ENCODE measurements at regions not wholly inside any gene's neighbourhood (a gene's known extent, or its start where the extent isn't known, plus 50 kb on each side); places are given as distances from the start of the nearest gene placed in this dataset.

DNA sequence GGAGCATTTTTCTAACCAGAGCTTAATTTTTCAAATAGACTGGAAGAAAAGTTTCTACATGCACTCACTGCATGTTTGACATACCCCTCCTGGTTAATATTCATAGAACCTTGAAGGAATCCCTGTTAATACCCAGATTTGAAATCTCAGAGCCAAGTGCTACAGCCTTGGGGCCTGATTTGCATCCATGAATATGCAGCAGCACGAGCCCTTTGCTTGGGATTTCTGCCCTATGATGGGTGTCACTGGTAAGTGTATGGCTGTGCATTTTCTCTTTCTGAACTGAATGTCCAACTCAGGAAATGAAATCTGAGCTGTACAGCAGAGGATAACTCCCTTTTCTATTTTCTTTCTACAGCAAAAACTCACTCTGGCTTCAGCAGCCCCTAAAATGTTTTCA lies 1157.5 kb downstream of the XPNPEP1 start:
- no peak overlapping the region for H2BK20ac ChIP-seq (ENCODE audit: low read depth, low read length, poor library complexity, severe bottlenecking)
- H4K91ac ChIP-seq (ENCODE audit: insufficient read length, low read depth, low read length), result no peak overlapping the region
- no peak overlapping the region for H2BK120ac ChIP-seq (ENCODE audit: low read depth, low read length, poor library complexity, severe bottlenecking)
- no peak overlapping the region for H2AK5ac ChIP-seq (ENCODE audit: insufficient read length, low read length)
- H3K79me2 ChIP-seq (ENCODE audit: insufficient read depth, low read length), result no peaks in the 10 kb centered on the region
- TF ChIP-seq, protein P1, sequence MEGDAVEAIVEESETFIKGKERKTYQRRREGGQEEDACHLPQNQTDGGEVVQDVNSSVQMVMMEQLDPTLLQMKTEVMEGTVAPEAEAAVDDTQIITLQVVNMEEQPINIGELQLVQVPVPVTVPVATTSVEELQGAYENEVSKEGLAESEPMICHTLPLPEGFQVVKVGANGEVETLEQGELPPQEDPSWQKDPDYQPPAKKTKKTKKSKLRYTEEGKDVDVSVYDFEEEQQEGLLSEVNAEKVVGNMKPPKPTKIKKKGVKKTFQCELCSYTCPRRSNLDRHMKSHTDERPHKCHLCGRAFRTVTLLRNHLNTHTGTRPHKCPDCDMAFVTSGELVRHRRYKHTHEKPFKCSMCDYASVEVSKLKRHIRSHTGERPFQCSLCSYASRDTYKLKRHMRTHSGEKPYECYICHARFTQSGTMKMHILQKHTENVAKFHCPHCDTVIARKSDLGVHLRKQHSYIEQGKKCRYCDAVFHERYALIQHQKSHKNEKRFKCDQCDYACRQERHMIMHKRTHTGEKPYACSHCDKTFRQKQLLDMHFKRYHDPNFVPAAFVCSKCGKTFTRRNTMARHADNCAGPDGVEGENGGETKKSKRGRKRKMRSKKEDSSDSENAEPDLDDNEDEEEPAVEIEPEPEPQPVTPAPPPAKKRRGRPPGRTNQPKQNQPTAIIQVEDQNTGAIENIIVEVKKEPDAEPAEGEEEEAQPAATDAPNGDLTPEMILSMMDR (conservative IDR thresholded peaks at IDR 0.05), result no peak
- H3T11ph ChIP-seq (ENCODE audit: low read length), result no peak overlapping the region
- no peak overlapping the region for H3K4ac ChIP-seq (ENCODE audit: low read depth, low read length)
- H4K8ac ChIP-seq (replicated peaks; ENCODE audit: insufficient read length, low read depth, low read length), result no peak overlapping the region
- no peak overlapping the region for H2BK15ac ChIP-seq (ENCODE audit: low read depth, low read length)
- H3K27me3 ChIP-seq (ENCODE audit: insufficient read depth, low read length), result no peaks in the 10 kb centered on the region
- no peak overlapping the region for H2BK5ac ChIP-seq (ENCODE audit: insufficient read length, low read length)
- H3K36me3 Mint-ChIP-seq (ENCODE audit: insufficient read depth in 1 of 3, low read depth in 3 of 3), result no peaks in the 10 kb centered on the region
- H4K5ac ChIP-seq (ENCODE audit: insufficient read length, low read depth, low read length), result no peak overlapping the region
- DNase-seq, result no peak
- H3K4me1 Mint-ChIP-seq, result no peaks in the 10 kb centered on the region
- no CpG with 5 or more reads among the region's 1 CpG for WGBS (ENCODE audit: extremely low coverage, insufficient read length, low lambda C conversion rate)
- H3K9me3 ChIP-seq (ENCODE audit: control insufficient read depth, low read depth, low read length), result no peaks in the 10 kb centered on the region
- H2AFZ ChIP-seq (ENCODE audit: low read length), result no peak overlapping the region
- H3K23ac ChIP-seq (ENCODE audit: insufficient read length, low read depth, low read length), result no peak overlapping the region
- no peak overlapping the region for H3K9ac ChIP-seq (ENCODE audit: extremely low read depth, insufficient read length, low read length)
- no peak overlapping the region for H3K14ac ChIP-seq (ENCODE audit: insufficient read depth, low read length)
- H4K20me1 ChIP-seq (ENCODE audit: control insufficient read depth, insufficient read depth, insufficient read length), result no peaks in the 10 kb centered on the region
- no peak overlapping the region for H3K27ac ChIP-seq (ENCODE audit: insufficient read length, low read depth, low read length)
- no peak overlapping the region for H3K4me2 ChIP-seq (ENCODE audit: insufficient read depth, insufficient read length, low read length)
- no peak overlapping the region for H3K4me3 Mint-ChIP-seq
- no peaks in the 10 kb centered on the region; a peak in 1 of 5 replicates for H3K9me3 Mint-ChIP-seq
- H3K27ac Mint-ChIP-seq, result no peak overlapping the region
- H3K79me1 ChIP-seq (ENCODE audit: insufficient read depth, low read depth, low read length, poor library complexity, severe bottlenecking), result no peaks in the 10 kb centered on the region
- H3K56ac ChIP-seq (ENCODE audit: insufficient read length, low read depth, low read length), result no peak overlapping the region
- no peak overlapping the region for H2BK12ac ChIP-seq (ENCODE audit: insufficient read length, low read depth, low read length)
- H3K27me3 Mint-ChIP-seq (ENCODE audit: low read depth), result no peaks in the 10 kb centered on the region; the same call in 1 of the 2 replicates
- no peak overlapping the region for H3K18ac ChIP-seq (ENCODE audit: insufficient read length, low read depth, low read length)
- no peaks in the 10 kb centered on the region for H3K23me2 ChIP-seq (ENCODE audit: insufficient read length, low read depth, low read length, poor library complexity, severe bottlenecking)
- no peaks in the 10 kb centered on the region for H3K4me1 ChIP-seq (ENCODE audit: insufficient read depth, low read length)

Measured in H9 (cell line).